ENCODE measurements at regions not wholly inside any gene's neighbourhood (a gene's known extent, or its start where the extent isn't known, plus 50 kb on each side); places are given as distances from the start of the nearest gene placed in this dataset.

GRCh38 chr1:58244872-58245271 is 301.7 kb downstream of the OMA1 start:
- no peak for TF ChIP-seq CTCF (IDR thresholded peaks at IDR 0.05; ENCODE audit: low read depth, low read length, missing control alignments)
- DNase-seq (ENCODE audit: low read depth), result no peak
- H3K4me3 ChIP-seq (ENCODE audit: low read depth, low read length), result no peak overlapping the region
- in situ Hi-C loops (cut with HindIII; ENCODE audit: low sequenced_read_pairs), result no loop called here

- no peak for TF ChIP-seq CTCF (IDR thresholded peaks at IDR 0.05; ENCODE audit: low read depth, low read length, missing control alignments)
- DNase-seq (ENCODE audit: low read depth), result no peak
- in situ Hi-C loops (cut with HindIII; ENCODE audit: low sequenced_read_pairs), result no loop called here
- H3K4me3 ChIP-seq (ENCODE audit: low read depth, low read length), result no peak overlapping the region
These were observed 307.7 kb downstream of the OMA1 start for GRCh38 chr1:58238846-58239245.

GRCh38 chr1:58233729-58234128 is 312.8 kb downstream of the OMA1 start:
- H3K4me3 ChIP-seq (ENCODE audit: low read depth, low read length), result no peak overlapping the region
- no peak for TF ChIP-seq CTCF (IDR thresholded peaks at IDR 0.05; ENCODE audit: low read depth, low read length, missing control alignments)
- no peak for DNase-seq (ENCODE audit: low read depth)
- in situ Hi-C loops (cut with HindIII; ENCODE audit: low sequenced_read_pairs), result no loop called here

- DNase-seq (ENCODE audit: low read depth), result no peak
- no peak for TF ChIP-seq CTCF (IDR thresholded peaks at IDR 0.05; ENCODE audit: low read depth, low read length, missing control alignments)
- no peak overlapping the region for H3K4me3 ChIP-seq (ENCODE audit: low read depth, low read length)
- in situ Hi-C loops (cut with HindIII; ENCODE audit: low sequenced_read_pairs), result no loop called here
These were observed 315.3 kb downstream of the OMA1 start for GRCh38 chr1:58231204-58231603.

GRCh38 chr1:58227604-58228003 is 318.9 kb downstream of the OMA1 start:
- in situ Hi-C loops (cut with HindIII; ENCODE audit: low sequenced_read_pairs), result no loop called here
- no peak for TF ChIP-seq CTCF (IDR thresholded peaks at IDR 0.05; ENCODE audit: low read depth, low read length, missing control alignments)
- no peak overlapping the region for H3K4me3 ChIP-seq (ENCODE audit: low read depth, low read length)
- DNase-seq (ENCODE audit: low read depth), result no peak

- in situ Hi-C loops (cut with HindIII; ENCODE audit: low sequenced_read_pairs), result no loop called here
- DNase-seq (ENCODE audit: low read depth), result no peak
- TF ChIP-seq CTCF (IDR thresholded peaks at IDR 0.05; ENCODE audit: low read depth, low read length, missing control alignments), result no peak
- H3K4me3 ChIP-seq (ENCODE audit: low read depth, low read length), result no peak overlapping the region
These were observed 323.0 kb downstream of the OMA1 start for GRCh38 chr1:58223522-58223921.

All from astrocyte of the cerebellum (primary cell).